GM12878 (cell line): ENCODE measurements at regions not wholly inside any gene's neighbourhood (a gene's known extent, or its start where the extent isn't known, plus 50 kb on each side); places are given as distances from the start of the nearest gene placed in this dataset.

Source experiments
- ATAC-seq: fragments of 200-7000 bp; cut with Tn5 transposase; 3 replicates; pipeline ENCODE4 v1.9.1; 2020; ENCODE audit warnings: mild to moderate bottlenecking, moderate library complexity
- BruUV-seq: library from RNA; stranded (reverse); fragments of 400-500 nt; replicated peaks from 2 replicates; lab custom pipeline; 2021; lab: Mats Ljungman, UMichigan
- CTCF ChIA-PET: fragments of 300-600 bp; sonication (Branson Sonifier 250); formaldehyde crosslinking; extraction: SDS; loops from one replicate; lab custom pipeline; 2021; ENCODE audit warnings: inconsistent platforms; lab: Yijun Ruan, JAX
- POLR2A ChIA-PET: fragments of 350-600 bp; formaldehyde crosslinking; extraction: SDS; loops from one replicate; lab custom pipeline; 2021; ENCODE audit warnings: inconsistent platforms; lab: Charles Lee
- RAD21 ChIA-PET: fragments of 300-600 bp; sonication (Branson Sonifier 250); formaldehyde crosslinking; loops from one replicate; lab custom pipeline; 2023; ENCODE audit warnings: antibody characterized with exemption; ENCODE audit not compliant: unreplicated experiment; lab: Charles Lee
- SMC1A ChIA-PET: fragments of 300-600 bp; sonication (Branson Sonifier 250); formaldehyde crosslinking; loops from one replicate; lab custom pipeline; 2023; ENCODE audit not compliant: unreplicated experiment, uncharacterized antibody; lab: Charles Lee
- DNase-seq: peaks from one replicate; pipeline ENCODE4 v3.0.0-alpha.2; 2011; ENCODE audit warnings: low read depth, low spot score
- FAIRE-seq: peaks from 3 replicates; lab custom pipeline; 2011; peaks lifted over from hg19 to GRCh38; lab: Jason Lieb, UNC
- H2AFZ ChIP-seq: 2 replicates; pipeline ENCODE4 v1.6.0; 2011; ENCODE audit warnings: low read depth, low read length, control low read depth; ENCODE audit not compliant: control insufficient read depth
- H3K27ac ChIP-seq: 2 replicates; pipeline ENCODE4 v1.5.1; 2011; ENCODE audit warnings: control low read depth; ENCODE audit not compliant: control insufficient read depth, insufficient read depth
- H3K27me3 ChIP-seq, 2 experiments: replicated peaks in 1 of 2; 2 replicates each; pipeline versions ENCODE4 v1.6.0 to v1.6.1; 2011; ENCODE audit warnings: low read length in 1 of 2; ENCODE audit not compliant: control insufficient read depth in 2 of 2, insufficient read depth in 2 of 2
- H3K36me3 ChIP-seq, 2 experiments: 2 replicates each; pipeline ENCODE4 v1.5.1; 2011; ENCODE audit warnings: low read length in 1 of 2; ENCODE audit not compliant: control insufficient read depth in 2 of 2, insufficient read depth in 2 of 2
- H3K4me1 ChIP-seq: 2 replicates; pipeline ENCODE4 v1.6.1; 2011; ENCODE audit warnings: mild to moderate bottlenecking, low read length, moderate library complexity, mixed read lengths; ENCODE audit not compliant: control insufficient read depth, insufficient read depth
- H3K4me2 ChIP-seq: 2 replicates; pipeline ENCODE4 v1.6.0; 2011; ENCODE audit warnings: control low read depth; ENCODE audit not compliant: control insufficient read depth, insufficient read depth
- H3K4me3 ChIP-seq: fragments of 200-600 bp; sonication (generic); 2 replicates; pipeline ENCODE4 v1.5.1; 2016
- H3K79me2 ChIP-seq: 2 replicates; pipeline ENCODE4 v1.6.0; 2011; ENCODE audit warnings: low read length; ENCODE audit not compliant: control insufficient read depth, insufficient read depth
- H3K9ac ChIP-seq: 2 replicates; pipeline ENCODE4 v1.8.0; 2011; ENCODE audit warnings: low read length, control low read depth, mixed read lengths; ENCODE audit not compliant: control insufficient read depth, insufficient read depth
- H3K9me3 ChIP-seq: replicated peaks from 3 replicates; pipeline ENCODE4 v1.5.1; 2011; ENCODE audit warnings: mild to moderate bottlenecking, low read length; ENCODE audit not compliant: control insufficient read depth, insufficient read depth
- H4K20me1 ChIP-seq: 2 replicates; pipeline ENCODE4 v1.6.0; 2011; ENCODE audit not compliant: control insufficient read depth, insufficient read depth
- CBX5 ChIP-seq: sonication (generic); IDR thresholded peaks from 2 replicates; pipeline ENCODE4 v1.6.1; 2016; ENCODE audit warnings: low read depth, moderate library complexity, mild to moderate bottlenecking, inconsistent platforms
- EZH2 ChIP-seq: IDR thresholded peaks from 2 replicates; pipeline ENCODE4 v1.6.1; 2012; ENCODE audit warnings: low read depth, mild to moderate bottlenecking, control low read depth, inconsistent platforms, low read length, borderline replicate concordance; ENCODE audit not compliant: control insufficient read depth
- GATAD2B ChIP-seq: fragments of 450-650 bp; conservative IDR thresholded peaks from 2 replicates; pipeline ENCODE4 v1.6.1; 2017; ENCODE audit warnings: low read depth, mild to moderate bottlenecking, moderate library complexity
- IRF4 ChIP-seq: IDR thresholded peaks from 2 replicates; pipeline ENCODE4 v1.6.1; 2011; ENCODE audit warnings: low read depth, low read length
- MEF2B ChIP-seq: fragments of 450-650 bp; IDR thresholded peaks from 2 replicates; pipeline ENCODE4 v1.6.1; 2018; ENCODE audit warnings: mild to moderate bottlenecking, moderate library complexity; ENCODE audit not compliant: partially characterized antibody, poor library complexity, severe bottlenecking
- PAX8 ChIP-seq: fragments of 450-650 bp; IDR thresholded peaks from 2 replicates; pipeline ENCODE4 v1.6.1; 2017; ENCODE audit warnings: mild to moderate bottlenecking, moderate library complexity
- SMC3 ChIP-seq: IDR thresholded peaks from 2 replicates; pipeline ENCODE4 v1.6.1; 2011; ENCODE audit warnings: low read length, improper control_type of control experiment, borderline replicate concordance
- TAF1 ChIP-seq: IDR thresholded peaks from 2 replicates; pipeline ENCODE4 v1.6.1; 2011; ENCODE audit warnings: mild to moderate bottlenecking, low read depth, low read length, borderline replicate concordance
- WGBS: methylation state at CpG from one replicate; pipeline ENCODE4 v1.1.6; 2016; ENCODE audit warnings: low lambda C conversion rate; ENCODE audit not compliant: insufficient replicate concordance, insufficient coverage; ENCODE audit errors: missing lambda C conversion rate; 5-methylcytosine and 5-hydroxymethylcytosine counted together
- in situ Hi-C: fragments of 300-500 bp; cut with MboI; formaldehyde crosslinking; loops from 9 replicates; pipeline ENCODE4 v1.14.3; 2018; ENCODE audit warnings: mixed read lengths
- intact Hi-C: fragments of 100-400 bp; cut with micrococcal nuclease; formaldehyde crosslinking; loops from one replicate; pipeline ENCODE4 v1.14.2; 2022; ENCODE audit not compliant: unreplicated experiment
- TF ChIP-seq, protein P1 (sequence below): IDR thresholded peaks from 2 replicates; pipeline ENCODE4 v1.6.1; 2012; ENCODE audit warnings: mild to moderate bottlenecking, low read depth, low read length

DNA sequence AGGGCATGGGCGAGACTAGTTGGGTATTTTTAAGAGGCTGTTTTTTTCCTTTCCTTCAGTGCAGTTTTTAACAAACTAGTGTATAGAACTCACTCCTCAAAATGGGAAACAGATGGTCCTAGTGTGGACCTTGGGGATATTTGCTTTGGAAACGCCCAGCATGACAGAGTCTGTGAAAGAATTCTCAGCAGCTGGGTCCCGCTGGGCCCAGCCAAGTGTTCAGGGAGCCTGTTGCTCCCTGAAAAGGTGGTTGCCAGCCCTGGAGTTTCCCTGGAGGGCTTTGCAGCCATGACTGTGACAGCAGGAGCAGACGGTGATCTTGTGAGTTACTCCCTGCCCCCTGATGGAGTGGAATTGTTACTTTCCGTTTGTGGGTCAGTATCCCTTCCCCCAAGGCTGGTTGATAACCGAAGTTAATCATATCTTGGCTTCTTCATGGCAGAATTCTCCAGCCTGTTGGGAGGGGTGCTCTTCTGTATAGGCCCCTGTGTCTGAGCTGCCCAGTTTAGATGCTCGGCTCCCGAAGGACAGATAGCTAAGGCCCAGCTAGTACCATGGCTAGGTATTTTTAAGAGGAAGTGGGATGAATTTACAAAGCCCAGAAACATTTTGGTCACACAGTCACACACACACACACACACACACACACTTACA lies 278.6 kb upstream of the HABP2 start (continued):
- TF ChIP-seq, protein P1, sequence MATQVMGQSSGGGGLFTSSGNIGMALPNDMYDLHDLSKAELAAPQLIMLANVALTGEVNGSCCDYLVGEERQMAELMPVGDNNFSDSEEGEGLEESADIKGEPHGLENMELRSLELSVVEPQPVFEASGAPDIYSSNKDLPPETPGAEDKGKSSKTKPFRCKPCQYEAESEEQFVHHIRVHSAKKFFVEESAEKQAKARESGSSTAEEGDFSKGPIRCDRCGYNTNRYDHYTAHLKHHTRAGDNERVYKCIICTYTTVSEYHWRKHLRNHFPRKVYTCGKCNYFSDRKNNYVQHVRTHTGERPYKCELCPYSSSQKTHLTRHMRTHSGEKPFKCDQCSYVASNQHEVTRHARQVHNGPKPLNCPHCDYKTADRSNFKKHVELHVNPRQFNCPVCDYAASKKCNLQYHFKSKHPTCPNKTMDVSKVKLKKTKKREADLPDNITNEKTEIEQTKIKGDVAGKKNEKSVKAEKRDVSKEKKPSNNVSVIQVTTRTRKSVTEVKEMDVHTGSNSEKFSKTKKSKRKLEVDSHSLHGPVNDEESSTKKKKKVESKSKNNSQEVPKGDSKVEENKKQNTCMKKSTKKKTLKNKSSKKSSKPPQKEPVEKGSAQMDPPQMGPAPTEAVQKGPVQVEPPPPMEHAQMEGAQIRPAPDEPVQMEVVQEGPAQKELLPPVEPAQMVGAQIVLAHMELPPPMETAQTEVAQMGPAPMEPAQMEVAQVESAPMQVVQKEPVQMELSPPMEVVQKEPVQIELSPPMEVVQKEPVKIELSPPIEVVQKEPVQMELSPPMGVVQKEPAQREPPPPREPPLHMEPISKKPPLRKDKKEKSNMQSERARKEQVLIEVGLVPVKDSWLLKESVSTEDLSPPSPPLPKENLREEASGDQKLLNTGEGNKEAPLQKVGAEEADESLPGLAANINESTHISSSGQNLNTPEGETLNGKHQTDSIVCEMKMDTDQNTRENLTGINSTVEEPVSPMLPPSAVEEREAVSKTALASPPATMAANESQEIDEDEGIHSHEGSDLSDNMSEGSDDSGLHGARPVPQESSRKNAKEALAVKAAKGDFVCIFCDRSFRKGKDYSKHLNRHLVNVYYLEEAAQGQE, result no peak
- TF ChIP-seq, all 136 proteins: peak for 0

DNA sequence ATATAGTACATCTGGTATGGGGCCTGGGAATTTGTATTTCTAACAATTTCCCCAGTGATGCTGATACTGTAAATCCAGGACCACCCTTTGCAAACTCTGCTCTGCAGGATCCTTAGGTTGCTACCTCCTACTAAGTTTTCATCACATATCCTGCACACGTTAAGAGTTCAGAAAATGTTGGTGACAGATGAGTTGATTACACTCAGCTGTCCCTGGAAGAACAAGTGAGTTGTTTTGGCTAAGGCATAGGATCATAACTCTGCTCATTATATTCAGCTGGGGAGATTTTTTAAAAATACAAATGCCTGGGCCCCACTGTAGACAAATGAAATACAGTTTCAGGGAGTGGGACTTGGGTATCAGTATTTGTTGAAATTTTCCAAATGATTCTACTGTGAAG lies 274.6 kb upstream of the HABP2 start:
- H3K4me2 ChIP-seq, result no peak overlapping the region
- WGBS, result 0% methylated on average over 1 of the region's 1 CpG
- no peaks in the 10 kb centered on the region for H3K4me1 ChIP-seq
- no peaks in the 10 kb centered on the region for H3K36me3 ChIP-seq
- H3K9me3 ChIP-seq, result no peaks in the 10 kb centered on the region; the same call in 2 of the 3 replicates
- CTCF ChIA-PET, result no interaction called here
- H3K27me3 ChIP-seq, result no peaks in the 10 kb centered on the region
- no TSS peak for BruUV-seq
- ATAC-seq, result no peak
- no peaks in the 10 kb centered on the region for H3K79me2 ChIP-seq
- SMC1A ChIA-PET, result no interaction called here
- H3K4me3 ChIP-seq, result no peak overlapping the region
- RAD21 ChIA-PET, result no interaction called here
- no peak for TF ChIP-seq MEF2B
- TF ChIP-seq IRF4, result no peak
- no peak for TF ChIP-seq GATAD2B
- no peak for TF ChIP-seq CBX5
- TF ChIP-seq TAF1, result no peak
- no peak for TF ChIP-seq EZH2
- no peak for TF ChIP-seq SMC3
- TF ChIP-seq PAX8, result no peak
- no peak overlapping the region for H3K27ac ChIP-seq
- no peak overlapping the region for H3K9ac ChIP-seq
- DNase-seq, result no peak
- intact Hi-C loops (no loop called here), in situ Hi-C loops (no loop called here)
- no peaks in the 10 kb centered on the region for H4K20me1 ChIP-seq
- no peak overlapping the region for H2AFZ ChIP-seq
- FAIRE-seq, result no peak
- POLR2A ChIA-PET, result no interaction called here
